ENCODE measurements at regions not wholly inside any gene's neighbourhood (a gene's known extent, or its start where the extent isn't known, plus 50 kb on each side); places are given as distances from the start of the nearest gene placed in this dataset.

DNA sequence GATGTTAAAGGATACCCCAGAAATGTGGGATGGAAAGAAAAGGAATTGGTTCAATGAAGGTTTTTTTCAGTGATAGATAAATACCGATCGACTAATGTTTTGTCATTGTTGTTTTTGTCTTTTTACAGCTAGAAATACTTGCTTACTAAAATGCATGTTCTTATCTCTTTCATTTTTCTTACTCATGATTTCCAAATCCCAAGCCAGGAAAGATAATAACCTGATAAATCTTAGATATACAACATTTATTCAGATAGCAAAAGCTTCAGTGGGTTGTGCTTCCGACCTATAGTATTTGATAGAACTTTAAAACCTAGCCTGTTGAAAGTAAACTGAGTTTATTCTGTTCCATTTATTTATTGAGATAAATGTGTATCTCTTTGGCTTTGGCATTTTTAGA, 187.5 kb downstream of the EDN1 start:
- Histone ChIP-seq H4K20me1 (ENCODE audit: insufficient read depth, low read length) (no peaks in the 10 kb centered on the region), H3K27me3 (ENCODE audit: low read depth, low read length) (0 out of 2 replicates have a peak, but pooled peaks cover 3% of the 10 kb centered on the region), H3K9ac (ENCODE audit: low read length) (no peak overlapping the region), H3K4me3 (ENCODE audit: low read length) (no peak overlapping the region), H3K79me2 (ENCODE audit: low read length) (no peaks in the 10 kb centered on the region), H3K9me3 (ENCODE audit: insufficient read depth, low read length) (no peaks in the 10 kb centered on the region), H3K27ac (ENCODE audit: low read length) (no peak overlapping the region), H3K4me2 (ENCODE audit: low read length) (no peak overlapping the region), H3K36me3 (replicated peaks; ENCODE audit: low read depth, low read length) (no peaks in the 10 kb centered on the region), H3K4me1 (ENCODE audit: low read length) (no peaks in the 10 kb centered on the region), H2AFZ (ENCODE audit: low read depth, low read length) (no peak overlapping the region)
- TF ChIP-seq, protein P1, sequence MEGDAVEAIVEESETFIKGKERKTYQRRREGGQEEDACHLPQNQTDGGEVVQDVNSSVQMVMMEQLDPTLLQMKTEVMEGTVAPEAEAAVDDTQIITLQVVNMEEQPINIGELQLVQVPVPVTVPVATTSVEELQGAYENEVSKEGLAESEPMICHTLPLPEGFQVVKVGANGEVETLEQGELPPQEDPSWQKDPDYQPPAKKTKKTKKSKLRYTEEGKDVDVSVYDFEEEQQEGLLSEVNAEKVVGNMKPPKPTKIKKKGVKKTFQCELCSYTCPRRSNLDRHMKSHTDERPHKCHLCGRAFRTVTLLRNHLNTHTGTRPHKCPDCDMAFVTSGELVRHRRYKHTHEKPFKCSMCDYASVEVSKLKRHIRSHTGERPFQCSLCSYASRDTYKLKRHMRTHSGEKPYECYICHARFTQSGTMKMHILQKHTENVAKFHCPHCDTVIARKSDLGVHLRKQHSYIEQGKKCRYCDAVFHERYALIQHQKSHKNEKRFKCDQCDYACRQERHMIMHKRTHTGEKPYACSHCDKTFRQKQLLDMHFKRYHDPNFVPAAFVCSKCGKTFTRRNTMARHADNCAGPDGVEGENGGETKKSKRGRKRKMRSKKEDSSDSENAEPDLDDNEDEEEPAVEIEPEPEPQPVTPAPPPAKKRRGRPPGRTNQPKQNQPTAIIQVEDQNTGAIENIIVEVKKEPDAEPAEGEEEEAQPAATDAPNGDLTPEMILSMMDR (IDR thresholded peaks at IDR 0.05; ENCODE audit: low read depth, low read length), result no peak
- no peak for TF ChIP-seq EZH2phosphoT487 (IDR thresholded peaks at IDR 0.05; ENCODE audit: low read depth)

DNA sequence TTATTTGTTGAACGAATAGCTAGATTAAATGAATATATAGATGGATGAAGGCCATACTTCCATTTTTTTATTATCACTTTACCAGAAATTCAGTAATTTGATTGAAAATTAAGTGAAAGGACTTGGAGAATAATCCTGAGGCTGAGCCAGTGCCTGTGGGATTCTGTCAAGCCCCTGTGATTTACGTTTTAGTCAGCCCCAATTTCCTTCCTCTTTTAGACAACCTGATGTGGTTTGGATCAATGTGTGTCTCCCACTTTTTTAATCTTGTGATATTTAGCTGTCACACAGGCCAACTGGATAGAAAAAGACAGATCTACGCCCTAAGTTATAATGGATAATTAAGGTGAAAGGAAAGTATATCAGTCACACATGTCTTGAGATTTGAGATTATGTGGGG, 188.8 kb downstream of the EDN1 start:
- H3K79me2 ChIP-seq (ENCODE audit: low read length), result no peaks in the 10 kb centered on the region
- no peak overlapping the region for H3K9ac ChIP-seq (ENCODE audit: low read length)
- no peak overlapping the region for H3K4me2 ChIP-seq (ENCODE audit: low read length)
- no peak overlapping the region for H3K4me3 ChIP-seq (ENCODE audit: low read length)
- 0 out of 2 replicates have a peak, but pooled peaks cover 3% of the 10 kb centered on the region for H3K27me3 ChIP-seq (ENCODE audit: low read depth, low read length)
- no peaks in the 10 kb centered on the region for H4K20me1 ChIP-seq (ENCODE audit: insufficient read depth, low read length)
- TF ChIP-seq EZH2phosphoT487 (IDR thresholded peaks at IDR 0.05; ENCODE audit: low read depth), result no peak
- TF ChIP-seq, protein P1 (IDR thresholded peaks at IDR 0.05; ENCODE audit: low read depth, low read length), result no peak
- H3K4me1 ChIP-seq (ENCODE audit: low read length), result no peaks in the 10 kb centered on the region
- no peak overlapping the region for H3K27ac ChIP-seq (ENCODE audit: low read length)
- H3K9me3 ChIP-seq (ENCODE audit: insufficient read depth, low read length), result no peaks in the 10 kb centered on the region
- H2AFZ ChIP-seq (ENCODE audit: low read depth, low read length), result no peak overlapping the region
- H3K36me3 ChIP-seq (replicated peaks; ENCODE audit: low read depth, low read length), result no peaks in the 10 kb centered on the region

DNA sequence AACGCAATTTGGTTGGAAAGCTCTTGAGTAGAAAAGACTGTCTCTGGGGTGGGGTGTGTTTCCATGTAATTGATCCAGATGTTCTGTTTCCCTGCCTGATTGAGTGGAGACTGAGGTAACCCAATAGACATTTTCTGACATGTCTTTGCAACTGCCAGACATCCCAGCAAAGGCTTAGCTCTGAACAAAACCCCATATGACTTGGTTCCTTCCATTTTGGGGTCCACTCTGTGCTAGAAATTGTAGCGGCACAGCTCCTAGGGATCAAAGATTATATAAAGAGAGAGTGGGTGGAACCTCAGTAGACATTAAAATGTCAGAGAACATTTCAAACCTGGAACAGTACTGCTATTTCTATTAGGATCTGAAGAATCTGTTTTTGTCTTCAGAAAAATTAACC, 189.3 kb downstream of the EDN1 start:
- Histone ChIP-seq H3K4me2 (ENCODE audit: low read length) (no peak overlapping the region), H3K79me2 (ENCODE audit: low read length) (no peaks in the 10 kb centered on the region), H3K36me3 (replicated peaks; ENCODE audit: low read depth, low read length) (no peaks in the 10 kb centered on the region), H3K9ac (ENCODE audit: low read length) (no peak overlapping the region), H4K20me1 (ENCODE audit: insufficient read depth, low read length) (no peaks in the 10 kb centered on the region), H3K27me3 (ENCODE audit: low read depth, low read length) (0 out of 2 replicates have a peak, but pooled peaks cover 3% of the 10 kb centered on the region), H3K4me3 (ENCODE audit: low read length) (no peak overlapping the region), H3K4me1 (ENCODE audit: low read length) (no peaks in the 10 kb centered on the region), H3K9me3 (ENCODE audit: insufficient read depth, low read length) (no peaks in the 10 kb centered on the region), H3K27ac (ENCODE audit: low read length) (no peak overlapping the region), H2AFZ (ENCODE audit: low read depth, low read length) (no peak overlapping the region)
- no peak for TF ChIP-seq EZH2phosphoT487 (IDR thresholded peaks at IDR 0.05; ENCODE audit: low read depth)
- TF ChIP-seq, protein P1 (IDR thresholded peaks at IDR 0.05; ENCODE audit: low read depth, low read length), result no peak

DNA sequence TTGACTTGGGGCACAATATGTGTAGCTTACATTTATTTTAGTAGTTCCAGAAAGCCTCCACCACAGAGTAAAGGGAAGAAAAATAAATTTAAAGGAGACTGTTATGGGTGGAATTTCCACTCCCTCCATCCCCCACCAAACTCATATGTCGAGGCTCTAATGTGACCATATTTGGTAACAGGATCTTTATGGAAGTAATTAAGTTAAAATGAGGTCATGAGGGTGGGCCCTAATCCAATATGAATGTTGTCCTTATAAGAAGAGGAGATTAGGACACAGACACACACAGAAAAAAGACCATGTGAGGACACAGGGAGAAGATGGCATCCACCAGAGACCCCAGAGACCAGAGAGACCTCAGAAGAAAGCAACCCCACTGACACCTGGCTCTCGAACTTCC, 189.7 kb downstream of the EDN1 start:
- no peak overlapping the region for H3K27ac ChIP-seq (ENCODE audit: low read length)
- no peak for TF ChIP-seq EZH2phosphoT487 (IDR thresholded peaks at IDR 0.05; ENCODE audit: low read depth)

More for the DNA sequence above, 189.7 kb downstream of the EDN1 start:
- no peak overlapping the region for H3K4me2 ChIP-seq (ENCODE audit: low read length)
- H3K27me3 ChIP-seq (ENCODE audit: low read depth, low read length), result 0 out of 2 replicates have a peak, but pooled peaks cover 3% of the 10 kb centered on the region
- H2AFZ ChIP-seq (ENCODE audit: low read depth, low read length), result no peak overlapping the region
- H3K9ac ChIP-seq (ENCODE audit: low read length), result no peak overlapping the region
- no peaks in the 10 kb centered on the region for H3K79me2 ChIP-seq (ENCODE audit: low read length)
- H3K4me3 ChIP-seq (ENCODE audit: low read length), result no peak overlapping the region
- H4K20me1 ChIP-seq (ENCODE audit: insufficient read depth, low read length), result no peaks in the 10 kb centered on the region
- H3K4me1 ChIP-seq (ENCODE audit: low read length), result no peaks in the 10 kb centered on the region
- H3K36me3 ChIP-seq (replicated peaks; ENCODE audit: low read depth, low read length), result no peaks in the 10 kb centered on the region
- no peaks in the 10 kb centered on the region for H3K9me3 ChIP-seq (ENCODE audit: insufficient read depth, low read length)
